Stimulated activated CD4-positive, alpha-beta T cell treated with anti-CD3 and anti-CD28 coated beads, Interleukin-12 subunit alpha, Interleukin-12 subunit beta, amount 100 ng/mL, for 48 hours (primary cell): ENCODE measurements at regions not wholly inside any gene's neighbourhood (a gene's known extent, or its start where the extent isn't known, plus 50 kb on each side); places are given as distances from the start of the nearest gene placed in this dataset.

Experiments used
- DNase-seq, 3 donors: peaks; one replicate each; pipeline ENCODE4 v3.0.0-alpha.2; 2020; ENCODE audit warnings: low read depth in 2 of 3, low spot score in 1 of 3

- no peak for DNase-seq
These were observed 100.2 kb upstream of the CFAP20DC start for GRCh38 chr3:59150039-59150438.

DNA sequence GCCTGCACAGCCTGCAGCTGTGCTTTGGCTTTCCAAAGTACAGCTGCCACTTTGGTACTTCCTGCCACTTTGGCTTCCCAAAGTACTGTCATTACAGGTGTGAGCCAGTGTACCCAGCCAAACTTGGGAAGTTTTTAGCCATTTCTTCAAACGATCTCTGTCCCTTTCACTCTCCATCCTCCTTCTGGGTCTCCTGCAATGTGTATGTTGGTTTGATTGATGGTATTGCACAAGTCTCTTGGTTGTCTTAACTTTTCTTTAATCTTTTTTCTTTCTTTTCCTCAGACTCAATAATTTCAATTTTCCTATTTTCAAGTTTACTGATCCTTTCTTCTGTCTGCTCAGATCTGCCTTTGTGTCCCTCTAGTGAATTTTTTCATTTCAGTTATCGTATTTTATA, 99.3 kb upstream of the CFAP20DC start:
- no peak for DNase-seq

GRCh38 chr3:59143447-59143846, 93.6 kb upstream of the CFAP20DC start:
- DNase-seq = no peak

DNA sequence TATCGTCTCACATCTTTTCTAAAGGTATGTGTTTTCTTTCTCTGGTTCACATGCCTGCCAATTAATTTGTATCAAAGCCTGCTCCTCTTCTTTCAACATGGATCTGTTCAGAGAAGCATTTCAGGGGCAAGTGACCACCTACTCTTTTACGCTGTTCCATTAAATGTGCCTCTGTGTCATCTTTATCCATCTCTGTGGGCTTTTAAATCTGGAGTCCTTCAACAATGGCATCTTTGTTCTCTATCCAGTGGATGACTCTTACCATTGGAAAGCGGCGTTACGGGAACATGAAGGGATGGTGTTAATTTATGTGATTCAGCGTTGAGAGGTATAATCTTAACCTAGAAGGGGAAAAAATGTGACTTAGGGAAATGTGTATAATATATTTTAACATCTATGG, 92.7 kb upstream of the CFAP20DC start:
- DNase-seq = no peak

- no peak for DNase-seq
These were observed 89.1 kb upstream of the CFAP20DC start for GRCh38 chr3:59138966-59139365.

DNA sequence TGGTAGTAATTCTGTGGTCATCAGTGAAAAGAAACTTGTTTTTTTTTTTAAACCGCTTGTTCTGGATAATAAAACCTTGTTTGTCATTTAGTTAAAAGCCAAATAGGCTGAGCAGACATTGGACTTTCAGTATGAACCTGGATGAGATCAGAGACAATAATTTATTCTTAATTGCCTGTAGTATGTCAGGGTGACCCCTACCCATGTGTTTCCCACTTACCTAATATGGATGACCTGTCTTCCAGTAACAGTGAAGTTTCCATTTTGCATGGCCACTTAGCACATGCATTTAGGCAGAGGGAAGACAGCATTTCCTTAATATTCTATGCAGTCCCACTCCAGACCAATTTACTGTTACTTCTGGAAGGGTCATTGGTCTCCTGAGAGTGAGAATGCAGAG, 87.6 kb upstream of the CFAP20DC start:
- no peak for DNase-seq

DNA sequence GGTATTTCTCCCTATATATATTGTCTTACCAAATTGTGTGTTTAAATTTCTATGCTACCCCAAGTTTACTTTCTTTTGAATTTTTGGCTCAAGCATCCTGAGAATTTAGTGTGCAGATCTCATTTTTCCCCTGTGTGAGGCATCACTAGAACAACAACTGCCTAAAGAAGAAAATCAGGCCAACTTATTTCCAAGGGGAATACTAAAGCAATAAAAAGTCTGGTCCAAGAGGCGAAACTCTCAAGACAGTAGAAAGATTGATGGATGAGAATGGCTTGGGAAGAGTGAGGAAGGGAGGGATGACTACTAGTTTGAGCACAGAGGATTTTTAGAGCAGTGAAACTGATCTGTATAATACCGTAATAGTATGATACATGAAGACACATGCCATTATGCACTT, 86.3 kb upstream of the CFAP20DC start:
- DNase-seq = no peak

DNA sequence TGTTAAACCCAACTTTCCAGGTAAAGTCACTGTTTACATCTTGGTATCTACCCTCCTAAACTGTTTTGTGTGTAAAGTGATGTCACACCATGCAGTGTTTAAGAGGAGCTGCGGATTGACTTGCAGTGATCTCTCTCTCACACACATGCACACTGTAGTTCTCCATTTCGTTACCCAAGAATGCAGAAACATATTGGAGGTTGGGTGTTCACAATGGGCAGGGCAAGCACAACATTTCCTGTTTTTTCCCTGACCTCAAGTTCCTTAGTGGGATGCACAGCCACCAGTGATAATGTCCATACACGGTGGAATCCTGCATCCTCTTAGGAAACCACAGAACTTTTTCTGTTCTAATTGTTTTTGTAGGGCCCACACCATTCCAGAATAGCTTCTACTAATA, 85.3 kb upstream of the CFAP20DC start:
- DNase-seq = no peak

GRCh38 chr3:59133311-59133710, 83.5 kb upstream of the CFAP20DC start:
- no peak for DNase-seq

GRCh38 chr3:59131016-59131766, 81.4 kb upstream of the CFAP20DC start:
- DNase-seq = no peak

DNA sequence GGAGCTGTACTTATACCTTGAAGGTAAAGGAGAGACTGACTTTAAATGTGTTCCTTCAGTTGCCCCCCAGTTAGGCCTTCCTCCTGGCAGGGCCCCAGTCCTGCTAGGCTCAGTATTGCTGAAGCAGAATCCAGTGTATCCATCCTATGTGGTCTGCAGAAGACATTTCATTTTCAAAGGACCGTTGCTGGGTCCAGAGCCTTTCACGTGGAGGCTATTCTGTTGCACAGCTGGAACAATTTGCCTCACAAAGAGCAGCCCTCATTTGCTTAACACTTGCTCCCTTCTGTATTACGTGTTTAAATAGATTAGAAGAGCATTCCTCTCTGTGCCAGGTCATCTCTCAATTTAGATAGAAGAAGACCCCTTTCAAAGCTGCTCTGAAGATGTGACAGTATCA, 78.9 kb upstream of the CFAP20DC start:
- no peak for DNase-seq

DNA sequence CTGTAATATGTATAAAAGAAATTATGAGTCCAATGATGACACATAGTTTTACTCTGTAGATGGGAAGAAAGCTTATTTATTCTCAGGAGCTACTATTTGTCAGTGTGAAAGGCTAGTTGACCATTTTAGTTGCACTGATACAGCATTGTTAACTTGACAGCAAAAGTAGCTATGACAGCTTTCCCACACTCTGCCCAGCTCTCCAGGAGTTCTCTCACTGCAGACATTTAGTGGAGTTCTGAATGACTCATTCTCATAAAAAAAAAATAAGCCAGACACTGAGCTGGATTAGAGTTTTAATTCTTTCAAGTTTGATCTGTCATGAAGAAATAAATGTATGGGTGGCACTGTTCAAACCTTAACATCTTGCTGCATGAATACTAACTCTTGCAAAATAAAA, 77.2 kb upstream of the CFAP20DC start:
- DNase-seq = no peak

DNA sequence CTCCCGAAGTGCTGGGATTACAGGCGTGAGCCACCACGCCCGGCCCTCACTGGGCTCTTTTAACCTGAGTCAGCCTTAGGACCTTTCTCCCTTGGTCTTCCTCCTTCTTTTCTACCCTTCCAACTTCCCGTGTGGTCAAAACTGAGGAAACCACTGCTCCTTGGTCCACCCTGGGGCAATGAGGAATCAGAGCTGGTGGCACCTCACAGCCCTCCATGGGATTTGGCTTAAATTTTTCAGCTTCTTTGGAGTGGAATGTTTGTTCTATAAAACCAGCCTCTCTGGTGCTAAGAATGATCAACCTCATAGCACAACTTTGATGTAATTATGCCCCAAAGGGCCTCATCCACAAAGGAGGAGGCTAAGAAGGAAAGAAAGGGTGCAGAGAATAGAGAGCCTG, 76.6 kb upstream of the CFAP20DC start:
- DNase-seq = no peak

DNA sequence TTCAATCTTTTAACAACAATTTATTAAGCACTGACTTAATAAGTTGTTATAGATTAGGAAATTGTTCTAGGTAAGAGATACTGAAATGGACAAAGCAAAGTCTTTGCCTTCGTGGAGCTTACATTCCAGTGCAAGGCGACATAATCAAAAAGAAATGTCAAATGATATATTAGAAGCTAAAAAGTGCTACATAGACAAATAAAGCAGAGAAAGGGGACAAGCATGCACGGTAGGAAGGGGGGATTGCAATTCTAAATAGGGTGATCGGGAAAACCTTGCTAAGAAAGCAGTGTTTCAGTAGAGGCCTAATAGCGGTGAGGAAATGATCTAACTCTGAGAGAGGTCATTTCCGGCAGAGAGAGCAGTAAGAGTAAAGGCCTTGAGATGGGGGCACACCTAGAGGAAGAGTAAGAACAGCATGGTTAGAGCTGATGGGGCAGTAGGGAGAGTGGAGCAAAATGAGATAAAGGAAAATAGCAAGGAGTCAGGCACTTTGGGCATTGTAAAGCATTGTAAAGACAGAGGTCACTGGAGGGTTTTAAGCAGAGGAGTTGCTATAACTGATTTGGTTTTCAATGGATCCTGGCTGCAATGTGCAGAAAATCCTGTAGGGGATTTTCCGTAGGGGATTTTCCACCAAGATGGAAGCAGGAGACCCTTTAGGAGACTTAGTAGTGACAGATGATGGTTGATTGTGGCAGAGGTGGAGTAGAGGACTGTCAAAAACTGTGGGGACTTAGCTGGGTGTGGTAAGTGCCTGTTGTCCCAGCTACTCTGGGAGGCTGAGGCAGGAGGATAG, 71.7 kb upstream of the CFAP20DC start:
- DNase-seq = no peak

- no peak for DNase-seq
These were observed 69.1 kb upstream of the CFAP20DC start for GRCh38 chr3:59118928-59119327.

GRCh38 chr3:59117396-59117795, 67.6 kb upstream of the CFAP20DC start:
- DNase-seq = no peak

- DNase-seq = no peak
These were observed 66.4 kb upstream of the CFAP20DC start for GRCh38 chr3:59116233-59116537.

- no peak for DNase-seq
These were observed 65.8 kb upstream of the CFAP20DC start for GRCh38 chr3:59115364-59116232.

DNA sequence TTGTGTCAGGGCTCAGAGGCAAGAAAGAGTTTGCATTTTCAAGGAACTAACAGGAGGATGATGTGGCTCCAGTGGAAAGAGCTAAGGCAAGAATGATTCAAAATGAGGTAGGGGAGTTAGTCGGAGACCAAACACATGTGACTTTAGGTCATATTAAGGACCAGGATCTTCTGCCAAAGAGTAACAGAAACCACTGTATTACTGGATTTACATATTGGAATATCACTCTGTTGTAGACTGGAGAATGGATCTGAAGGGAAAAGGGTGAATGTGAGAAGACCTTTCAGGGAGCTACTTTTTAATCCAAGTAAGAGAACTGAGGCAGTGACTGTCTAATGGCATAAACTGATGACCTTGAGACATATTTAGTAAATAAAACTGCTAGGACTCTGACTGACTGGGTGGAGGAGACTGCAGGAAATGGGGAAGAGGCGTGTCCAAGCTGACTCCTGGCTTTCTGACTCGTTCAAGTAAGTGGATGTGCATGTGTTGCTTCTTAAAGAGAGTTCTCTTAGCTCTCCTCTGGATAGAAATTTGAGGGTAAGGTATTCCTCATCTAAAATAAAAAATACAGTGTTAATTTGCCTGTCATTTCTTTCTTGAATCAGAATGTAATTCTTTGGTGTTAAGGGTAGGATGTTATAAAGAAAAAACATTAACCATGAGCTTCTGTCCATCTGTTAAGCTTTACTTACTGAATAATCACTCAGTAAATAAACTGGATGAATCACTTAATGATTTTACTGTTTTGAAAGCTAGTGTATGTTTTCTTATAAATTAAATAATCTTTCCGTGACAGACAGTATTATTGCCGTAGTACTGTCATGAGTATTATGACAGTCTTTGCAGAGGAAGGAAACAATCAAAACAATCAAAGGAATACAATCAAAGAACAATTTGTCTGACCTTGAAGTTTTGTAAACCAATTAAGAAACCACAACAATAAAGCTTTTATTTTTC, 58.3 kb upstream of the CFAP20DC start:
- no peak for DNase-seq

GRCh38 chr3:59106085-59106648, 56.3 kb upstream of the CFAP20DC start:
- no peak for DNase-seq
